ENCODE measurements at regions not wholly inside any gene's neighbourhood (a gene's known extent, or its start where the extent isn't known, plus 50 kb on each side); places are given as distances from the start of the nearest gene placed in this dataset.

DNA sequence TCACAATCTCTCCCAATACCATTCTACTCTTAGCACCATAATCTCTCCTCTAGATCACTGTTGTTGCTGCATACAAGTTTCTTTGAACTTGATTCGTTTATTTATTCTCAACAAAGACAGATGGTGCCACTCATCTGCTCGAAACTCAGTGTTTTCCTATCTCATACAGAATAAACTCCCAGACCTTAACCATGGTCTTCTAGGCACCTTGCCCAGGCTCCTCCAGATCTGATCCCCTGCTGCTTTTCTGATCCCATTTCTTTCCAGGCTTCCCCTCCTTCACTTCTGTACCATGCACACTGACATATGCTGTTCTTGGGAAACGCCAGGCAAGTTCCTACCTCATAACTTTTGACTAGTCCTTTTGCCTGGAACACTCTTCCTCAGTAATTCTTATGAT is 645.7 kb downstream of the DNAJB9 start:
- no peak overlapping the region for H3K4me3 ChIP-seq (ENCODE audit: low read length)
- no peak for DNase-seq (ENCODE audit: low read depth, low spot score)

DNA sequence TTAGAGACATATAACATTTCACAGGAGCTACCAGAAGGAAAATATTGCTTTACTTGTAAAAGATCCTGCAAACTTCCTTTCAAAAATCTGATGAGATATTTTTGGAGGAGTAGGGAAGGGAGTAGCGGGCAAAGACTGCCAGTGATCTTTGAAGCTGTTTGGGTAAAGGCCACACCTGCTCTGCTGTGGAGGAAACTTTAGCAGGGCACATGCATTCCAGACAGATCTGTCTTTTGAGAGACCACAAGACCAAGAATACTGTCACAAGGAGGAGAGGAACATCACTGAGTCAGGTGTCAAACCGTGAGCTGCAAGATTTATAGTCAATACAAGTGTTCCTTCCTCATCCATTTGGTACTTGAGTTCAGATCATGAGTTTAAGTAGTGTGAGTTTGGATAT is 654.4 kb downstream of the DNAJB9 start:
- DNase-seq (ENCODE audit: low read depth, low spot score) = no peak
- no peak overlapping the region for H3K4me3 ChIP-seq (ENCODE audit: low read length)

DNA sequence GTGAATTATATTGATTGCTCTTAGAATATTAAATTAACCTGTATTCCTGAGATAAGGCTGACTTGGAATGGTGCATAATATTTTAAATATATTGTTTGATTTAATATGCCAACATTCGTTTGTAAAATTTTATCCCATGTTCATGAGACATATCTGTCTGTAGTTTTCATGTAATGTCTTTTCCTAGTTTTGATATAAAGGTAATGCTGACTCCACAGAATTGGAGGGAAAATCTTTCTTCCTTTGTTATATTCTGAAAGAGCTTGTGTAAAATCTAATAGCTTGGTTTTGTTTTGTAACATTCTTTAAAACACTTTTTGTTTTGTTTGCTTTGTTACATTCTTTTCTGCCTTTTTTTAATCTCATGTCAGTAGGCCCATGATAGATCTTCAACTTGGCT is 657.0 kb downstream of the DNAJB9 start:
- no peak overlapping the region for H3K4me3 ChIP-seq (ENCODE audit: low read length)
- DNase-seq (ENCODE audit: low read depth, low spot score) = no peak

DNA sequence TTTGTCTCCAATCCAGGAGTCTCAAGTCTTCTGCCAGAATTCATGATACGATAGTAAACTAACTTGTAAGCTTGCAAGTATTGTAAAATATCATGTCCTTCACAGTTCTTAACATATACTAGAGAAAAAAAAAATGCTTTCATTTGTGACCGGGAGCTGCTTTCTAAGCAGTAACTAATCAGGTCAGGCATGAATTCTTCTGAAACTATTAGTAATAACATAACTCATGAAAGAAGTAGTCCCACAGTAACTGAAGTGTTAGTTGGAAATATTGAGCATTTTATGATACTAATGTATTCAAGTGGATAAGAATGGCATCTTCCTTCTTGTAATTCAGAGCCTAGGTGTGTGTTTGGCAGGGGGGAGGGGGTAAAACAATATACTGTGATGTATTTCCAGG is 665.6 kb downstream of the DNAJB9 start:
- DNase-seq (ENCODE audit: low read depth, low spot score) = no peak
- H3K4me3 ChIP-seq (ENCODE audit: low read length) = no peak overlapping the region

DNA sequence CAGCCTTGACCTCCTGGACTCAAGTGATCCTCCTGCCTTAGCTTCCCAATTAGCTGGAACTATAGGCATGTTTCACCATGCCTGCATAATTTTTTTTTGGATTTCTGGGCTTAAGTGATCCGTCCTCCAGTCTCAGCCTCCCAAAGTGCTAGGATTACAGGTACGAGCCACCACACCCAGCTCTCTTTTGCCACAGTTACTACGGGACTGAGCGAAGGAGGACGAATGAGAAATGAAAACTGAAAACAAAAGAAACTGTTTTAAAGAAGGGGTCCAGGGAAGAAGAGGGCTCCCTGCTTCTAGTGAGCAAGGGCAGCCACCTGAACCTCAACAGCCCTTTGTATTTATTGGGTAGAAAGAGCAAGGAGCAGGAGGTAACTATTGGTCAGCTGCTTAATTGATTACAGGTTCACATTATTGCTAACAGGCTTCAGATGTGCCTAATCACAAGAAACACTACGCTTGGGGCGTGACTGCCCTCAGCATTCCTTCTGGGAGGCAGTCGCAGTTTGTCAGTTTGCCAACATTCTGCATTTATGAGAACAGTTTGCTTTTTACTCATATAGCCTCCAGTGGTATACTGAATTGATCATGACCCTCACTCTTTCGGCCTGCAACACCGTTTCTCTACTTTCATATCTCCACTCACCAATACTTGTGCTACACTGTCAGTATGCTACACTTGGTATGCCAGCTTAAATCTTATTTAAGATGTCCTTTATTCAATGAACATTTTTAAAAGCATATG is 676.8 kb downstream of the DNAJB9 start:
- H3K4me3 ChIP-seq (ENCODE audit: low read length) = no peak overlapping the region
- no peak for DNase-seq (ENCODE audit: low read depth, low spot score)

DNA sequence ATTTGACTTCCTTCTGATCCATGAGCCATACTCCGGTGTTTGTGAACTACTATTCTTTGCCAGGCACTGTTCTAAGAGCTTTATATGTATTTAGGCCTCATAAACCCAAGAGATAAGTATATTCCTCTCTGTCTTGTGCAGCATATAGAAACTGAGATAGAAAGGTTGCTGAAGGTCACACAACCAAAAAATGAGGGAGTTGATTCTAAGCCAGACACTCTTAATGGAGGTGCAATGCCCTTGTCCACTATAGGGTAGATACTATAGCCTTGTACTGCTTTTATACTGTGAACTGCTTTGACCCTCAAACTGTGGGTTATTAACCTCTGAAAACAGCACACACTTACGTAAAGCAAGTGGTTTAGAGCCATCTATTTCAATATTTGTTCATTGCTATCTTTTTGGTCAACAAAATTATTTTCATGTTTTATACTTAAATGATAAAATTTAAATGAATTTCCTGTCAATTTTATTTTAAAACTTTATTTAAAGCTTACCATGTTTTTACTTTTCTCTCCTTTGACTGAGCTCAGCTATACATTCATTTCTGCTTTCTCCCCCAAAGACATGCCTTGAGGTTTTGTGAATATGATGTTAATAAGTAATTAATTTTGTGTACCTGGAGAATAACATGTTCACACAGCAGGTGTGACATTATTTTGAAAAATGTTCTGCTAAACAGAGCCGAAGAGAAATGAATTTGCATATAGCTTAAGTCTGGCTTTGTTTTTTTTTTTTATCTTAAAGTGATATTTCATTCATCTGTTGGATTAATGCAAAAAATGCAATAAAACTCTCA is 687.3 kb downstream of the DNAJB9 start:
- H3K4me3 ChIP-seq (ENCODE audit: low read length) = no peak overlapping the region
- DNase-seq (ENCODE audit: low read depth, low spot score) = no peak

DNA sequence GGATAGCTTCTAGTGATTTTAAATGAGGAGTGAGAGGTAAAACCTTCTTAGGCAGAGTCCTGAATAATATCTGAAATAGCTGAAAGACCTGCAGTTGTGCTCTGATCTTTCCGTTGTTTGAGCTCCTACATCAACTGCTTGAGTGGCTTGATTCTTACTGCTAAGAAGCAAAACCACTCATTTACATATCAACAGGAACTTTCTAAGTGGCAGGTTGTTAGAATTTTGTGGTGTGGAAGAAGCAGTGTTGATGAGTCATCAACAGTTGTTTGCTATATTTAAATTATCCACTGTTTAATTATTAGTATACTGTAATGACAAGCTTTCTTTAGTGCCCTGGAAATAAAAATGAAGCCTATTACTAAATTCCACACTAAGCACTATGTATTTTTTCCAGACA is 689.5 kb downstream of the DNAJB9 start:
- no peak for DNase-seq (ENCODE audit: low read depth, low spot score)
- no peak overlapping the region for H3K4me3 ChIP-seq (ENCODE audit: low read length)

DNA sequence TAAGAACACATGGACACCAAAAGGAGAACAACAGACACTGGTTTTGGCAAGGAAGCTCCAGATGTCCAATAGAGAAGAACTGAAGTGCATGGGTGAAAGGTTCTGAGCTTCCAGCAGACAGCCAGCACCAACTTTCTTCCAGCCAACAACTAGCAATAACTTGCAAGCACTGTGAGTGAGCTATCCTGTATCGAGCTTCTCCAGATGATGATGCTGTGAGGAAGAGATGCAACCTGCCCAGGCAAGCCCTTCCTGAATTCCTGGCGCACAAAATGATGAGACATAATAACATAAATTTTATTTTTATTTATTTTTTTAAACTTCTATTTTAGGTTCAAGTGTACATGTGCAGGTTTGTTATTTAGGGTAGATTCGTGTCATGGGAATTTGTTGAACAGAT is 692.1 kb downstream of the DNAJB9 start:
- no peak overlapping the region for H3K4me3 ChIP-seq (ENCODE audit: low read length)

DNA sequence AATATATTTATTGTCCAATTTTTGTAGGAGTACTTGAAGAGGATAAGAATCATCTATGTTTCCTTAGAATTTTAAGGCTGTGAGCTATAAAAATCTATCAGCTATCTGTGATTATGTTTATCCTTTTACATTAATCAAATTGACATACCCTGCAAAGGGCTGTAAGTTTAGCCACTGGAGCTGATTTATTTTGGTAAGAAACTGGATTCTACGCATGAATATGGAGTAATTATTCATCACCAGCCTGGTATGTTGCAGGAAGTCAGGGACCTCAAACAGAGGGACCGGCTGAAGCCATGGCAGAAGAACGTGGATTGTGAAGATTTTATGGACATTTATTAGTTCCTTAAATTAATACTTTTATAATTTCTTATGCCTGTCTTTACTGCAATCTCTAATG is 696.9 kb downstream of the DNAJB9 start:
- no peak for DNase-seq (ENCODE audit: low read depth, low spot score)
- no peak overlapping the region for H3K4me3 ChIP-seq (ENCODE audit: low read length)

More for the DNA sequence above, 692.1 kb downstream of the DNAJB9 start:
- DNase-seq (ENCODE audit: low read depth, low spot score) = no peak

DNA sequence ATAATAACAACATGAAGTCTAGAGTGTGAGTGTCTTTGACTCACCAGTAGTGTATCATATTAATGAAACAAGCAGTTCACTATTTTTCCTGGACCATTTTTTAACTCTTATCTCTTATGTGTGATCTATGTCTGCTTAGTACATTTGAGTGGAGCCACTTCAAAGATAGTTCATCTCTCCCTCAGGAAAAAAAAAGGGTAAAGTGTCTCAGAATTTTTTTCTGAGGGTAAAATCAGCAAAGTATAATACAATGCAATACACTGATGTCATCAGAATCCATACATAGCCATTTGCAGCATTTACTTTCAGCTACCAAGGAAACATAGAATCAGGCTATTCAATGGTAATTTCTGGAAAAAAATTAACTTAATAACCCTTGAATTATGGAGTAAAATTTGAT is 706.7 kb downstream of the DNAJB9 start:
- DNase-seq (ENCODE audit: low read depth, low spot score) = no peak

DNA sequence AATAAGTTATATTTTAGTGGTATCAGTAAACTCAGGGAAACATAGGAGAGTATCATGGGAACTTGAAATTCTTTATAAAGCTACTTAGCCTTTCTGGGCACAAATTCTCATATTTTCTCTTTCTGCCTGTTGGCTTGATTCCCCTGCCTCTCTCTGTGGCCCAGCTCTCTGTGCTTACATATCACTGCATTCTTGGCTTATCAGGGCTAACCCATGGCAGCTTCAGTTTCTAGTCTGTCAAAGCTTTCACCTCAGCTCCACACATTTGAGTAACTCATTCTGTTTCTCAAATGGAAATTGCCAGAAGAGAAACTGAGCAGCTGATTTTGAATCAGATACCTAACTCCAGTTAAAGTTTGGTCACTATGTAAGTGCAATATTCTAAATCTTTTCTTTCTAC is 713.1 kb downstream of the DNAJB9 start:
- no peak for DNase-seq (ENCODE audit: low read depth, low spot score)
- no peak overlapping the region for H3K4me3 ChIP-seq (ENCODE audit: low read length)

More for the DNA sequence above, 706.7 kb downstream of the DNAJB9 start:
- no peak overlapping the region for H3K4me3 ChIP-seq (ENCODE audit: low read length)

DNA sequence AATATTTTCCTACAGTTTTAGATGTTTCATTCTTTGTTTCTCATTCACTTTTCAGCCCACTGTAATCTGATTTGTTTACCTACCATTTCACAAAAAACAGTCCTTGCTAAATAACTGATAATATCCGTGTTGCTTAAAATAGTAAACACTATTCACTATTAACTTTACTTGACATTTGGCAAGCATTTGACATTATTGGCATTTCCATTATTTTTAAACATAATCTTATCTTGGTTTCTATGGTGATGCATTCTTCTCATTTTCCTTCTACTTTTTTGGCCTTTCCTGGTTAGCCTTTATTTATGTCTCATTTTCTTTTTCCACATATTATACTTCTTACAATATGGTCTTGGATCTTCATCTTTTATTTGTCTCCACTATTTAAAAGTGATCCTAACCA is 715.3 kb downstream of the DNAJB9 start:
- H3K4me3 ChIP-seq (ENCODE audit: low read length) = no peak overlapping the region
- DNase-seq (ENCODE audit: low read depth, low spot score) = no peak

DNA sequence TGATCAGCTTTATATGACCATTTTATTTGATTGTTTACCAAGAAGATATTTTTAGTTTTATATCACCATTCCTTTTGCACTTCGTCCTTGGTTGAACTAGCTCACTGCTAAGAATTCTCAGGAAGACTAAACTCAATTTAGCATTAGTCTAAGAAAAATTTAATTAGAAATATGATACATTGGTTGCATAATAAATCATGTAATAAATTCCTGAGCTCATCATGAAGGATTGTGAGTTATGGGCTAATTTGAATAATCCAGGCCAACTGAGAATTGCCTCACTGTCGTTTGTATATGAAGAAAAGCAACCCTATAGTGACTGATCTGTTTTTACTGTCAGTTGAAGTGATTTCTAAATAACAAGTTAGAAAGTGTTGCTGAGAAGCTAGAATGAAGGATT is 725.5 kb downstream of the DNAJB9 start:
- DNase-seq (ENCODE audit: low read depth, low spot score) = no peak
- no peak overlapping the region for H3K4me3 ChIP-seq (ENCODE audit: low read length)

DNA sequence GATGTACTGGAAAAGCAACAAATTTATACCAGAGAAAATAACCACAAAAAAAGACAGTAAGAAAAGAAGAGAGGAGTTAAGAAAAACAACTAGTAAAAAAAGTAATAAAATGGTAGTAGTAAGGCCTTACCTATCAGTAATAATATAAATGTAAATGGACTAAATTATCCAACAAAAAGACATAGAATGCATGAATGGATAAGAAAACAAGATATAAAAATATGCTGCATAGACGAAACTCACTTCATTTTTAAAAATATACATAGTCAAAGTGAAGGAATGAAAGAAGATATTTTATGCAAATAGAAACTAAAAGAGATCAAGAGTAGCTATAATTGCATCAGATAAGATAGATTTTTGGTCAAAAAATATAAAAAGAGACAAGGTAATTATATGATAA is 739.1 kb downstream of the DNAJB9 start:
- H3K4me3 ChIP-seq (ENCODE audit: low read length) = no peak overlapping the region
- no peak for DNase-seq (ENCODE audit: low read depth, low spot score)

DNA sequence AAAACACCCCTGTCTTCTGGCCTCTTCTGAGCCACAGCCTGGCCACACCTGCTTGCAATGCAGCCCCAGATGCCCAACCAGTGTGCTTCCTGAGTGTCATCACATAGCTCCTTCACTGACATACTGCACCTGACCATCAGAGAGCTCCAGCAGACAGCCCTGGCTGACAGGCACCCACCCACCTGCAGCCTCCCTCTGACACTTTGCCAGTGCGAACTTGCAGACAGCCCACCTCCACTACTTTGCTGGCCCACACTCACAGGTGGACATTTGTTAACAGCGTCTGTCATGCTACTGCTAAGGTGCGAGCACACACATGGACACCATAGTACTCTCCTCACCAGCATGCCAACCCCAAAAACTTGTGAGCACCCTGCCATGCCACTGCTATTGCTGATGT is 740.1 kb downstream of the DNAJB9 start:
- DNase-seq (ENCODE audit: low read depth, low spot score) = no peak
- no peak overlapping the region for H3K4me3 ChIP-seq (ENCODE audit: low read length)

DNA sequence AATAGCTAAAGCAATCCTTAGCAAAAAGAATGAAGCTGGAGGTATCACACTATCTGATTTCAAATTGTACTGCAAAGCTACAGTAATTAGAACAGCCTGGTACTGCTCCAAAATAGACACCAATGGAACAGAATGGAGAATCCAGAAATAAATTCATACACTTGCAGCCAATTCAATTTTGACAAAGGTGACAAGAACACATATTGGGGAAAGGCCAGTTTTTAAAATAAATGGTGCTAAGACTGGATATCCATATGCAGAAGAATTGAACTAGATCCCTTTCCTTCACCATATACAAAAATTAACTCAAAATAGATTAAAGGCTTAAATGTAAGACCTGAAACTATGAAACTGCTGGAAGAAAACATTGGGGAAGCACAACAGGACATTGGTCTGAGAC is 748.5 kb downstream of the DNAJB9 start:
- DNase-seq (ENCODE audit: low read depth, low spot score) = no peak
- no peak overlapping the region for H3K4me3 ChIP-seq (ENCODE audit: low read length)

DNA sequence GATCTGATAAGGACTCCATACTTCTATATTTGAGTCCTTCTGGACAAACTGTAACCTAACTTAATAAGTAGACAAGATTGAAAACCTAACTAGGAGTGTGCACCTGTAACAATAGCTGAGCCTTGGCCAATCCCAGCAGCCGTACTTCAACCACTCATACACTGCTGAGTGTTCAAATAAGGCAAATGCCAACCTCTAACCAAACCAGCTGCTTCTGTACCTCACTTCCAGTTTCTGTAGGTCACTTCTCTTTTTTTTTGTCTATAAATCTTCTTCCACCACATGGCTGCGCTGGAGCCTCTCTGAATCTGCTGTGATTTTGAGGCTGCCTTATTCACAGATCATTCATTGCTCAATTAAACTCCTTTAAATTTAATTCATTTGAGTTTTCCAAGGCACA is 753.2 kb downstream of the DNAJB9 start:
- H3K4me3 ChIP-seq (ENCODE audit: low read length) = no peak overlapping the region
- no peak for DNase-seq (ENCODE audit: low read depth, low spot score)

DNA sequence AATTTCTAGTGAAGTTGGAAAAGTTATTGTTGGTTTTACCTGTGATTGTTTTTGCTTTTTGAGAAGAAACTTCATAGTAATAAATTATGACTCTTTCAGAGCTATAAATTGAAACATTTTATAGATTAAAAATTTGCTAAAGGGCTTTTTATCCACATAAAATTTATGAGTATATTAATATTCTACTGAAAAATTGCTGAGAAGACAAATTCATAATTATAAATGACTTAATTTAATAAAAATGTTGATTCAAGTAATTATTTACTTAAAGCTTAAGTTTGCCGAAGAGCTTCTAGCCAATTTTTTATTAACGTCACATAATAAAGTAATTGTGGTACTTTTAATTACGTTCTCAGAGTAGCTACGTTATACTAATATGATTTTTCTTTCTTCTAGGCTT is 761.7 kb downstream of the DNAJB9 start:
- H3K4me3 ChIP-seq (ENCODE audit: low read length) = no peak overlapping the region
- no peak for DNase-seq (ENCODE audit: low read depth, low spot score)

DNA sequence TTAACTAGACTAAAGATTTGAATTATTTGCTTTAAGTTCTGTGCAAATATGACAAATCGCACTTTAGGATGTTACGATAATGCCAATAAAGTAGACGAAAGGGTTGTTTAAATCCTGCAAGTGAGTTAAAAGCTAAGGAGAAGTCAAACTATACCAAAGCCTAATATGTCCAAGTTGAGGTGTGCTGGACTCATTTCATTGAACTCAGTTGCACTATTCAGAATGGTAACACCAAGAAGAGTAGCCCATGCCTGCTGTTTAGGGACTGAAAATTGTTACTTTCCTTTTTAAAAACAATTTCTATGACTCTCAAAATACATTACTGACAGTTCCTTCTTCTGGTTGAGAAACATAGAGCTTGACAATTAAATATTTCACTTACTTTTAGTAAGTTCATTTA is 766.3 kb downstream of the DNAJB9 start:
- no peak overlapping the region for H3K4me3 ChIP-seq (ENCODE audit: low read length)
- DNase-seq (ENCODE audit: low read depth, low spot score) = no peak

DNA sequence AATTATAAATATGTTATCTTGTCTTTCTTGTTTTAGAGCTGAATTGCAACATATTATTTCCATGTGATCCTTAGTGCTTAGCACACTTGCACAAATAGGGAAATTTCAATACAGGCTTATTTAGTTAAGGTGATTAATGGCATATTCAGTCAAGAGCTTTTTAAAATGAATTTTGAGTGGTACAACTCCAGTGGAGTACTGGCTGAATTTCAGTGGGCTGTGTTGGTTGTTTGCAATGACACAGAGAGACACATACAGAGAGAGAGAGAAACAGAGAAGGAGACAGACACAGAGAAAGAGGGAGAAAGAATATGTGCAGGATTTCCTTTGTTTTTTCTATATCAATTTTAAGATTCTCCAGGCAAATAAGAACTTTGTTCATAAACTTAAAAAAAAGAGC is 766.9 kb downstream of the DNAJB9 start:
- H3K4me3 ChIP-seq (ENCODE audit: low read length) = no peak overlapping the region
- DNase-seq (ENCODE audit: low read depth, low spot score) = no peak

DNA sequence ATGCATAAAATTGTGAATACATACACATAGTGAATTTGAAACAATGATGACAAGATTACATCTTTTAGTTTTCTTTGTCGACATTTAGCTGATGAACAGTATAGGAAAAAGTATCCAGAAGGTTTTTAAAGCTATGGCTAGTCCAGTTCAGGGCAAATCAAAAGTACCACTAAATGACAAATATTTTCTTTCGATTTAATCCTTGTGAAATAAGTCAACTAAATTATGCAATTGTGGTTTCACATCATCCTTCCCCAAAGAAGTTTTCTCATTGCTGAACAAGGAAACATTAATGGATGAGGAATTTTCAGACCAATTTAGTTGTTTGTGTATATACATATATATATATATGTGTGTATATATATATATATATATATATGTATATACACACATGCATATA is 774.0 kb downstream of the DNAJB9 start:
- no peak for DNase-seq (ENCODE audit: low read depth, low spot score)
- H3K4me3 ChIP-seq (ENCODE audit: low read length) = no peak overlapping the region

Data from Jurkat, Clone E6-1 (cell line).